PC-9 (cell line): ENCODE measurements at regions not wholly inside any gene's neighbourhood (a gene's known extent, or its start where the extent isn't known, plus 50 kb on each side); places are given as distances from the start of the nearest gene placed in this dataset.

ENCODE experiments used
- BruUV-seq: library from RNA; stranded (reverse); fragments of 400-500 nt; replicated peaks from 2 replicates; lab custom pipeline; 2021; lab: Mats Ljungman, UMichigan
- CTCF ChIA-PET: fragments of 300-600 bp; sonication (Branson Sonifier 250); formaldehyde crosslinking; loops from one replicate; lab custom pipeline; 2022; ENCODE audit warnings: antibody characterized with exemption; lab: Charles Lee
- POLR2A ChIA-PET: fragments of 300-600 bp; sonication (Branson Sonifier 250); formaldehyde crosslinking; loops from one replicate; lab custom pipeline; 2022; ENCODE audit warnings: antibody characterized with exemption; ENCODE audit not compliant: unreplicated experiment; lab: Charles Lee
- DNase-seq, 2 experiments: peaks; one replicate each; pipeline versions ENCODE4 v3.0.0 to v3.0.0-alpha.2; 2015 to 2022; ENCODE audit warnings: mixed read lengths in 1 of 2
- H2AFZ ChIP-seq: fragments of 200-600 bp; sonication (generic); 2 replicates; pipeline ENCODE4 v1.8.1; 2017; ENCODE audit warnings: antibody characterized with exemption
- H3F3A ChIP-seq: fragments of 200-600 bp; sonication (generic); 2 replicates; pipeline ENCODE4 v1.8.1; 2017; ENCODE audit warnings: antibody characterized with exemption, mild to moderate bottlenecking, low read depth; ENCODE audit not compliant: insufficient read depth
- H3K27ac ChIP-seq: fragments of 200-600 bp; sonication (generic); 2 replicates; pipeline ENCODE4 v1.6.1; 2016; ENCODE audit warnings: mixed run types
- H3K27me3 ChIP-seq: fragments of 200-600 bp; sonication (generic); 2 replicates; pipeline ENCODE4 v1.6.1; 2016; ENCODE audit warnings: low read depth, mixed run types; ENCODE audit not compliant: insufficient read depth
- H3K36me3 ChIP-seq: fragments of 200-600 bp; sonication (generic); 2 replicates; pipeline ENCODE4 v1.6.1; 2016; ENCODE audit warnings: low read depth, mixed run types
- H3K4me1 ChIP-seq: fragments of 200-600 bp; sonication (generic); replicated peaks from 2 replicates; pipeline ENCODE4 v1.6.1; 2016; ENCODE audit warnings: mixed run types; ENCODE audit not compliant: insufficient read depth
- H3K4me2 ChIP-seq: fragments of 200-600 bp; sonication (generic); 2 replicates; pipeline ENCODE4 v1.6.1; 2017; ENCODE audit warnings: mixed run types
- H3K4me3 ChIP-seq: fragments of 200-600 bp; sonication (generic); 2 replicates; pipeline ENCODE4 v1.6.1; 2016; ENCODE audit warnings: mixed run types
- H3K79me2 ChIP-seq: fragments of 200-600 bp; sonication (generic); 2 replicates; pipeline ENCODE4 v1.6.1; 2017; ENCODE audit warnings: low read depth, mixed run types
- H3K9me2 ChIP-seq: fragments of 200-600 bp; sonication (generic); 2 replicates; pipeline ENCODE4 v1.8.1; 2017; ENCODE audit warnings: mild to moderate bottlenecking; ENCODE audit not compliant: insufficient read depth
- H3K9me3 ChIP-seq: fragments of 200-600 bp; sonication (generic); 2 replicates; pipeline ENCODE4 v1.8.1; 2016; ENCODE audit warnings: low read depth; ENCODE audit not compliant: insufficient read depth
- H4K20me1 ChIP-seq: fragments of 200-600 bp; sonication (generic); 2 replicates; pipeline ENCODE4 v1.8.1; 2017; ENCODE audit not compliant: insufficient read depth
- EZH2 ChIP-seq: fragments of 200-600 bp; sonication (generic); IDR thresholded peaks from 2 replicates; pipeline ENCODE4 v1.8.0; 2017; ENCODE audit warnings: antibody characterized with exemption, low read depth
- intact Hi-C: fragments of 100-400 bp; cut with micrococcal nuclease; formaldehyde crosslinking; loops from one replicate; pipeline ENCODE4 v1.10.0; 2022; ENCODE audit not compliant: unreplicated experiment
- TF ChIP-seq, protein P1 (sequence below): fragments of 200-600 bp; sonication (generic); conservative IDR thresholded peaks from 2 replicates; pipeline ENCODE4 v1.6.1; 2017; ENCODE audit warnings: mixed run types, antibody characterized with exemption, mild to moderate bottlenecking, moderate library complexity

DNA sequence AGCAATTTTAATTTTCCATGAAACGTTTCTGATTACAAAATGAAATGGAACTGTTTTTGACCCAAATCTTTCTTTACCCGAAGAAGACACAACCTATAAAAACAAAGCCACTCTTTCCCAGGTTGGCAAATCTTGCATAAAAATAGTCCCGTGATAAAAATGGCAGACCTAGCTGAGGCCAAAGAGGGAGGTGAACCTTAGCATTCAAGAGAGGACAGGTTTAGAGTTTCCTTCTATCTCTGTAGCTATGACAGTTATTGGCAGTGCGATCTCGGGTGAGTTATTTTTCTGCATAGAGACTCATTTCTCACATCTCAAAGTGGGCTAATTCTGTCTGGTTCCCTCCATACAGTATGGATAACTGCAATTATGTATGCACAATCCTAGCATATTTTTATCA is 241.4 kb downstream of the MAP2K6 start:
- no peaks in the 10 kb centered on the region for H3K27me3 ChIP-seq
- intact Hi-C loops, result no loop called here

GRCh38 chr17:69669441-69670178 is 255.1 kb downstream of the MAP2K6 start:
- Histone ChIP-seq H3K36me3 (no peaks in the 10 kb centered on the region), H4K20me1 (no peaks in the 10 kb centered on the region), H3K27ac (no peak overlapping the region), H3K9me3 (no peaks in the 10 kb centered on the region), H3K4me2 (no peak overlapping the region), H3K79me2 (no peaks in the 10 kb centered on the region), H3K9me2 (no peaks in the 10 kb centered on the region), H3K27me3 (no peaks in the 10 kb centered on the region), H3F3A (no peaks in the 10 kb centered on the region), H3K4me1 (peaks cover 13% of the 10 kb centered on the region; the same call in 1 of the 2 replicates), H2AFZ (no peak overlapping the region), H3K4me3 (no peak overlapping the region)
- TF ChIP-seq, protein P1, sequence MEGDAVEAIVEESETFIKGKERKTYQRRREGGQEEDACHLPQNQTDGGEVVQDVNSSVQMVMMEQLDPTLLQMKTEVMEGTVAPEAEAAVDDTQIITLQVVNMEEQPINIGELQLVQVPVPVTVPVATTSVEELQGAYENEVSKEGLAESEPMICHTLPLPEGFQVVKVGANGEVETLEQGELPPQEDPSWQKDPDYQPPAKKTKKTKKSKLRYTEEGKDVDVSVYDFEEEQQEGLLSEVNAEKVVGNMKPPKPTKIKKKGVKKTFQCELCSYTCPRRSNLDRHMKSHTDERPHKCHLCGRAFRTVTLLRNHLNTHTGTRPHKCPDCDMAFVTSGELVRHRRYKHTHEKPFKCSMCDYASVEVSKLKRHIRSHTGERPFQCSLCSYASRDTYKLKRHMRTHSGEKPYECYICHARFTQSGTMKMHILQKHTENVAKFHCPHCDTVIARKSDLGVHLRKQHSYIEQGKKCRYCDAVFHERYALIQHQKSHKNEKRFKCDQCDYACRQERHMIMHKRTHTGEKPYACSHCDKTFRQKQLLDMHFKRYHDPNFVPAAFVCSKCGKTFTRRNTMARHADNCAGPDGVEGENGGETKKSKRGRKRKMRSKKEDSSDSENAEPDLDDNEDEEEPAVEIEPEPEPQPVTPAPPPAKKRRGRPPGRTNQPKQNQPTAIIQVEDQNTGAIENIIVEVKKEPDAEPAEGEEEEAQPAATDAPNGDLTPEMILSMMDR, result no peak
- no peak for TF ChIP-seq EZH2
- CTCF ChIA-PET, result no interaction called here
- intact Hi-C loops, result no loop called here
- POLR2A ChIA-PET, result no interaction called here
- no TSS peak for BruUV-seq
- DNase-seq, result no peak

More for the DNA sequence above, 241.4 kb downstream of the MAP2K6 start:
- no peaks in the 10 kb centered on the region for H3K36me3 ChIP-seq
- ChIA-PET POLR2A (no interaction called here), CTCF (no interaction called here)
- no TSS peak for BruUV-seq
- H3F3A ChIP-seq, result peaks cover 12% of the 10 kb centered on the region; the same call in 1 of the 2 replicates
- peaks cover 12% of the 10 kb centered on the region for H3K4me1 ChIP-seq
- H3K4me3 ChIP-seq, result no peak overlapping the region
- no peaks in the 10 kb centered on the region for H3K79me2 ChIP-seq
- DNase-seq, result no peak
- no peaks in the 10 kb centered on the region for H3K9me2 ChIP-seq
- TF ChIP-seq, protein P1, result no peak
- no peak for TF ChIP-seq EZH2
- no peak overlapping the region for H2AFZ ChIP-seq
- H4K20me1 ChIP-seq, result no peaks in the 10 kb centered on the region
- no peak overlapping the region for H3K27ac ChIP-seq
- no peaks in the 10 kb centered on the region; the same call in 1 of the 2 replicates for H3K9me3 ChIP-seq
- H3K4me2 ChIP-seq, result no peak overlapping the region

GRCh38 chr17:69672924-69673323 is 258.4 kb downstream of the MAP2K6 start:
- H3K79me2 ChIP-seq, result no peaks in the 10 kb centered on the region
- H4K20me1 ChIP-seq, result no peaks in the 10 kb centered on the region
- DNase-seq, result peak in 1 of 2 experiments; percentile 60
- no peaks in the 10 kb centered on the region for H3F3A ChIP-seq
- CTCF ChIA-PET, result no interaction called here
- TF ChIP-seq EZH2, result no peak
- TF ChIP-seq, protein P1, result no peak
- H3K36me3 ChIP-seq, result no peaks in the 10 kb centered on the region
- BruUV-seq, result no TSS peak
- H3K4me2 ChIP-seq, result no peak overlapping the region
- no peak overlapping the region for H3K27ac ChIP-seq
- no peaks in the 10 kb centered on the region for H3K9me2 ChIP-seq
- POLR2A ChIA-PET, result no interaction called here
- intact Hi-C loops, result no loop called here
- no peaks in the 10 kb centered on the region for H3K9me3 ChIP-seq
- no peaks in the 10 kb centered on the region for H3K27me3 ChIP-seq
- no peak overlapping the region for H3K4me3 ChIP-seq
- peaks cover 13% of the 10 kb centered on the region; the same call in 1 of the 2 replicates for H3K4me1 ChIP-seq
- 0 out of 2 replicates have a peak overlapping the region, but pooled peaks have one; percentile 22 for H2AFZ ChIP-seq
